Ovary (tissue), 3 donors: ENCODE measurements at regions not wholly inside any gene's neighbourhood (a gene's known extent, or its start where the extent isn't known, plus 50 kb on each side); places are given as distances from the start of the nearest gene placed in this dataset.

ENCODE experiments used
- CTCF ChIP-seq, 3 donors: fragments of 450-650 bp in 2 of 3; fragments of 200-600 bp in 1 of 3; IDR thresholded peaks; one replicate each; pipeline versions ENCODE4 v1.5.1 to v1.8.0; 2016 to 2022; ENCODE audit warnings: antibody characterized with exemption in 3 of 3, mild to moderate bottlenecking in 1 of 3
- POLR2A ChIP-seq: fragments of 450-650 bp; IDR thresholded peaks from one replicate; pipeline ENCODE4 v1.6.1; 2017; ENCODE audit warnings: antibody characterized with exemption, mild to moderate bottlenecking, moderate library complexity
- donor health status: DM: no; HTN: no; CAD: no.

GRCh38 chr9:104388071-104388470 is 116.0 kb upstream of the OR13F1 start:
- TF ChIP-seq POLR2A (no peak), CTCF (IDR thresholded peaks at IDR 0.05) (no peak)
